ENCODE measurements at regions not wholly inside any gene's neighbourhood (a gene's known extent, or its start where the extent isn't known, plus 50 kb on each side); places are given as distances from the start of the nearest gene placed in this dataset.

GRCh38 chrX:125108921-125109320 lies 210.8 kb upstream of the TEX13C start:
- TF ChIP-seq CTCF (conservative IDR thresholded peaks at IDR 0.05 in 1 of 2, IDR thresholded peaks at IDR 0.05 in 1 of 2; ENCODE audit: low read depth in 1 of 2, low read length in 2 of 2): no peak
- TF ChIP-seq EZH2 (IDR thresholded peaks at IDR 0.05; ENCODE audit: low read length, missing control alignments): no peak

Data from fibroblast of lung (primary cell).